HG02588 (cell line): ENCODE measurements at regions not wholly inside any gene's neighbourhood (a gene's known extent, or its start where the extent isn't known, plus 50 kb on each side); places are given as distances from the start of the nearest gene placed in this dataset.
"Not testable (repeated sequence)": the region's sequence is repeated elsewhere in the genome, so short reads cannot be mapped to it uniquely, and the experiment has no call there.

ENCODE experiments used
- ATAC-seq: cut with Tn5 transposase; IDR thresholded peaks from one replicate; pipeline ENCODE4 v1.9.1; 2021; ENCODE audit warnings: mild to moderate bottlenecking, moderate library complexity; ENCODE audit not compliant: unreplicated experiment

DNA sequence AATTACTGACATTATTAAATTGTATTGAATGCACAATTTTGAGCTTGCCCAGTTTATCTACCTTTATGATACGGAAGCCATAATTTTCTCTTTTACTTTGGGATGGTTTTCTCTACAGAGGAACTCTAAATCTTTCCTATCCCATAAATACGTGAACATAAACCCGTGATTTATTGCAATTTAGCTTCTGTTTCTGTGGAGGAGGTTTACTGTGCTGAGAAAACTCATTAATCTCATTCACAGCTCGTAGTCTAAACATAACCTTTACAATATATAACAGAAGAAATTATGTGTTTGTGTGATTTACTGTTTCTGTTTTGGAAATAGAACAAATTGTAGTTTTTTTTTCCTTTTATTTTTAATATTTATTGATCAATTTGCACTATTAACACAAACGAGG, 207.1 kb upstream of the PCDH9 start:
- no peak for ATAC-seq

DNA sequence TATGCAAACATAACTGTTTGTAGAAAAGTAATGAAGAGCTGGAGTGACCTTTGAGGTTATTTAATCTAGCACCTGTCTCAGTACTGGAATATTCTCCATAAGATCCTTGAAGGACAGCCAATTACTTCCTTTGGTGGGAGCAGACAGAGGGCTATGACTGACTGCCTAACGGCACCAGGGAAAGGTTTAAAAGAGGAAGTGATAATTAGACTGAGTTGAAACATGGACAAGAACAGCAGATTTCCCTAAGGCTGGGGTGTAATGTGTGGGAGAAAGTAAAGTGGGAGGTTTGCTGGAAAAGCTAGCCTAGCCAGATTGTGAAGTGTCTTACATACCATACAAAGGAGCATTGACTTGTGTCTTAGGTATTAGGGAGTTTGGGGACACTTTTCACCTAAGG, 191.3 kb upstream of the PCDH9 start:
- no peak for ATAC-seq

DNA sequence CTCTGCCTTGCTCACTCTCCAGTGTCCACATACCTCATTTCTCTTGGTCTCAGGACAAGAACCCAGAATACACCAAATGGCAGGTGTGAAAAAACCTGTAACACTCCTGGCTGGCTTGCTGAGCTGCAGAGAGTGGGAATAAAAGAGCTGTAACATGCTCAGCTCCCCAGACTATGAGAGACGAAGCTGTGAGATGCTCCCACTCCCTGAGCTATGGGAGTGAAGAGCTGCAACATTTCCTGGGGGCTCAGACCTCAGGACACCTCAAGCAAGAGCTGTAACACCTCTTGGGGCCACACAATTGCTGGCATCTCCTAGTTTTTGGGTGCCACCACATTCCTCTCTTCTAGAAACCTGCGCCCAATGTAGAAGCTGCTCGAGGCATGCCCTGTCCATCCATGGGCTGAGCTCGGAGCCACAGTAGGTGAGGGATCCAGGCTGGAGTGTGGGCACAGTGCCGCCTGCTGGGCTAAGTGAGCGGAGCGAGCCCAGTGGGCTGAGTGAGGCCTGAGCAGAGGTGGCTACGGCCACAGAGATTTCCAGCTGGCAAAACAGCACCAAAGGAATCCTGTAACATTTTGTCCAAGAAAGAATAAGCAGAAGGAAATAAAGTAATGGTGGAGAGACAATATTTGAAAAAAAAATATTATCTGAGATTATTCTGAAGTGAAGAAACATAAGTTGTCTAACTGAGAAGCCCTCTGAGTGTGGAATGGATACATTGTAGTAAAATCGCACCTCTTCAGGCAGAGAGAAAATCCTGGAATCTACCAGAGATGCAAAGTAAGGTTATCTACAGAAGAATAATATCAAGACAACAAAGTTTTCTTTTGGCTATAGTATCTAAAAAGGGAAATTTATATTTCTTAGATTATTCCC, 186.2 kb upstream of the PCDH9 start:
- ATAC-seq: peak; percentile 59

DNA sequence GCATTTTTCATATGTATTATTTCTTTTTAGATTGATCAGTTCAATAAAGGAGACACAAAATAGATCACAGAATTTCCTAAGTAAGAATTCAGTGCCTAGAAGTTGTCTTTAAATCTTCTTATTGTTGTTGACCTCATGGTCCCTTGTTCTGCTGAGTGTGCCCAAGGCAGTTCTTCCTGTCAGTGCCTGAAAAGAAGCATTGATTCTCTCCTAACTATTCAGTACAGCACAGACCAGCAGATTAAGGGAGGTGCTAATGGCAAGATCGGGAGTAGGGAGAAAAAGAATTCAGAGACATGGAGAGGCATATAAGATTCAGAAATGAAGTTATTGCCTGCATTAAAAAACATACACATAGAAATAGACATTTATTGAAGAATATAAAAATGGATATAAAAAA, 180.5 kb upstream of the PCDH9 start:
- no peak for ATAC-seq

DNA sequence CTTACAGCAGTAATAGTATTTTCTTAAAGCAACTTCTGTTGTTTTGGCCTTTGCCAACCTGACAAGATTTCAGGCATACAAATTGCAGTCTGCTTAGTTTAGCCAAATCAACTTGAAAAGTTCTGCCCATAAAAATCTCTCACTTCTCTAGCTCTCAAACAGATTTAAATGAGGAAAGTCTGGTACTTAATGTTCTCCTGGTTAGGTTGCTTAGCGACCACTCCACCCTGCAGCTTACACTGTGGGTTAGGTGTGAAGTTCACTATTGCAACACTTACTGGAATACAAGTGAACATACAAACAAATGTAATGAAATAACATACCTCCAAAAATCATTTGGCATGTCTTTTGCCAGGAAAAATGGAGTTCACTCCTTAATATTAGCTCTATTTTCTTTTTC, 178.7 kb upstream of the PCDH9 start:
- no peak for ATAC-seq

DNA sequence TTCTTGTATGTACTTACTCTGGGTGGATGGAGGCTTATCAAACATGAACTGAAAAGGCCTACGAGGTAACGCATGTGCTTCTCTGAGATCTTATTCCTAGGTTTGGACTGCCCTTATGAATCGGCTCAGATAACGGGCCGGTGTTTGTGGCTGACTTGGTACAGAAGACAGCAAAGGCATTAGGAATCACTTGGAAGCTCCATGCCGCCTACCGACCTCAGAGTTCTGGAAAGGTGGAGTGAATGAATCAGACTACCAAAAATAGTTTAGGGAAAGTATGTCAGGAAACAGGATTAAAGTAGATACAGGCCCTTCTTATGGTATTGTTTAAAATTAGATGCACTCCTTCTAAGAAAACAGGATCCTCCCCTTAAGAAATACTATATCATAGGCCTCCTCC, 172.4 kb upstream of the PCDH9 start:
- ATAC-seq: no peak

DNA sequence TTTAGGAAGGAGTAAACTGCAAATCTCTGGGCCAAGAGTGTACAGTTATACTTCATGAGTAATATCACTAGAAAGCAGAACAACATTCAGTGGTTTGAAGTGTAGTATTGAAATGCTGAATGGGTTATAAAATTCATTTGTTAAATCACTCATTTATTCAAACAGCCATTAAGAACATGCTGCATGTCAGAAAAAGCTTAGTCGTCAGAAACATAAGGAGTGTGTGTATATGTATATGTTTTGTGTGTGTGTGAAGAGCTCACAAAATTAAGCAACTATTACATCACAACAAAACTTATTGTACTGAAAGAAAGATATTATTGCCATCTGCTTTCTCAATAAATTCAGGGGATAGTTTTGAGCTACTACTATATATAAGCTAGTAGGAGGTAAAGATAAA, 165.4 kb upstream of the PCDH9 start:
- no peak for ATAC-seq

DNA sequence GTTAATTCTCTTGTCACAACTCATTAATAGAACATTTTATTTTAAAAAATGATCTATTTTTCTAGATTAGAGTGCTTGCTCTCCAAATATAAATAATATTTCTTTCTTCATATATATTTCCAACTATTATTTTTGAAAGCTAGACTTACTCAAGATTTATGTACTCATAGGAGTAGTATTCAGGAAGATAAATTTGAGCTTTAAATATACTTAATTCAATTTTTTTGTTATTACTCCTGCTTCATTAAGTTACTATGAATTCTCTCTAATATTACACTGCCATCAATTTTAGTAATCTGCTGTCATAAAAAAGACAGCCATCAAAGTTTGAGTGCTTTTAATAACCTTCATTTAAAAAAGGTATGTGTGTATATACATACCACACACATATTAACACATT, 161.9 kb upstream of the PCDH9 start:
- no peak for ATAC-seq

DNA sequence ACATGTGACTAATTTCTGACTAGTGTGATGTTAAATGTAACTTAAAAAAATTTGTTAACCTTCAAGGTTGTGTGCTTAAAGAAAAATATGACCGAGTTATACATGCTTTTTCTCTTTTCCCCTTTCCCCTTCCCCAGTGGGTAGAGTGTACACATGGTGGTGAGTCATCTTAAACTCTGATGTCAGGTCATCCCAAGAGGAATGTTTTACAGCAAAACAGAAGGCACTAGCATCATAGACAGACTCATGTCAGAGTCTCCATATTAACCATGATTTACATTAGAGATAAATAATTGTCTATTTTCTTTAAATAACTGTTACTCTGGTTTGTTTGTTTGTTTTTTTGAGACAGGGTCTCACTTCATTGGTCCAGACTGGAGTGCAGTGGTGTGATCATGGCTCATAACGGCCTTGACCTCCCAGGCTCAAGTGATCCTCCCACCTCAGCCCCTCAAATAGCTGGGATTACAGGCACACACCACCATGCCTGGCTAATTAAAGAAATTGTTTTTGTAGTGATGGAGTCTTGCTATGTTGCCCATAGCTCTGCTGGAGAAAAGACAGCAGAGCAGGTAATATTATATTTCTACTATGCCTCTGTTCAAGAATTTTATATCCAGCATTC, 160.4 kb upstream of the PCDH9 start:
- no peak for ATAC-seq

DNA sequence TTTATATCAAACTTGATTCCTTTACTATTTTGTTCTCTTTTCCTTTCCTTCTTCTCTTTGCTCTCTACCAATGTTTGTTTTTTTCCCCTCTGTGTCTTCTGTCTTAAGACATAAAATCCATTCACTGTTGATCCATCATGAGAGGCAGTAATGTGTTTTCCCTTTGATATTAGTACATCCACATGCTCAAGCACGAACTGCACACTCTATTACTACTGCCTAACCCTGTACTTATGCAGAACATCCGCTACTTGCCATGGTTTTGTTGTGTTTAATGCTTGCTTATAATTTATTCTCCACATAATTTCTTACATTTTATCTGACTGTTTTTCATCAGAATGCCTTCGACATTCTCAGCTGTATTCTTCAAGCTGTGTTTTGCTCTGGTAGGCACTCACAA, 159.0 kb upstream of the PCDH9 start:
- no peak for ATAC-seq

DNA sequence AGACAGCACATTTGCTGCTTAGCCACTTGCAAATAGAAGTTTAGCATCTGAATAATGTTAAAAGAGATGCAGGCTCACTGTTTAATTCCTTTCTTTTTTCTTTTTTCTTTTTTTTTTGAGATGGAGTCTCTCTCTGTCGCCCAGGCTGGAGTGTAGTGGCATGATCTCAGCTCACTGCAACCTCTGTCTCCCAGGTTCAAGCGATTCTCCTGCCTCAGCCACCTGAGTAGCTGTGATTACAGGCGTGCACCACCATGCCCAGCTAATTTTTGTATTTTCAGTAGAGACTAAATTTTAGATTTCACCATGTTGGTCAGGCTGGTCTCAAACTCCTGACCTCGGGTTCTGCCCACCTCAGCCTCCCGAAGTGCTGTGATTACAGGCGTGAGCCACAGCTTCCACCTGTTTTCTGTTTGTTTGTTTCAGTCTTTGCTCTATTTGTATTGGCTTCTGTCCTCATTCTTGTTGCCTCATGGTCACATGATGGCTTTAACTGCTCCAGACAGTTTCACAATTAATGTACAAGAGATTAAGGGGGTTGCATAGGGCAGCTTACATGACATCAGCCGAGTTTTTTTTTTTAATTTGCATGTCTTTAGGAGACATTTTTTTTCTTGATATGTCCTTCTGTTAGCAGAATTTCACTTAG, 153.1 kb upstream of the PCDH9 start:
- not testable (repeated sequence) for ATAC-seq

DNA sequence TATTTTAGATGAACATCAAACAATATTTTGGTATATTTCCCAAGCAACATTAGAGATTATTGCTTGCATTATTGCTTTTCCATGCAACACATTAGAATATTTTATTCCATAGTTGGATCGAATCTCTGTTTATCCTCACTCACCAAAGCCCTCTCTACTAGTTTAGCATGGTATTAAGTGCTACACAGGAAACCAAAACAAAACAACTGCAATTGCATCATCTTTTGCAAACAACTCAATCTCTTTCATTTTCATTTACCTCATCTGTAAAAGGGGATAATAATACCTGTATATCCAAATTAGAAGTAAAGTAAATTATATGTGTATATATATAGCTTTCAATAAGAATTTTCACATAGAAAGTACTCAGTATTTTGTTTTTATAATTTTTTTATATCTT, 147.8 kb upstream of the PCDH9 start:
- no peak for ATAC-seq

DNA sequence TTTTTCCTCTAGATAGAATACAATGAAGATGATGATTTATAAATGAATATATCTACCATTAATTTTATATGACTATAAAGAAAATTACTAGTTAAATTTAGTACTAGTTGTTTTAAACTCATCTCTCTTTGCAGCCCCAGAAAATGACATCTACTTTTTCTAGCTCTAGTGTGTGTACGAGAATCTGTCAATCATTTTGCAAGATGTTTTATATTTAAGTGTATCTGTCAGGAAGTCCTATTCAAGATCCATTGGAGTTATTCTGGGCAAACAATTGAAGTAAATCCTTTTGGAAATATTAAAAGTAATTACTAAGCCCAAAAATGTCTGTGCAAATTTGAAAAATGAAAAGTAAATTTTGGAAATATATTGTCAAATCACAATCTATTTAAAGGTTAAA, 144.3 kb upstream of the PCDH9 start:
- ATAC-seq: no peak

DNA sequence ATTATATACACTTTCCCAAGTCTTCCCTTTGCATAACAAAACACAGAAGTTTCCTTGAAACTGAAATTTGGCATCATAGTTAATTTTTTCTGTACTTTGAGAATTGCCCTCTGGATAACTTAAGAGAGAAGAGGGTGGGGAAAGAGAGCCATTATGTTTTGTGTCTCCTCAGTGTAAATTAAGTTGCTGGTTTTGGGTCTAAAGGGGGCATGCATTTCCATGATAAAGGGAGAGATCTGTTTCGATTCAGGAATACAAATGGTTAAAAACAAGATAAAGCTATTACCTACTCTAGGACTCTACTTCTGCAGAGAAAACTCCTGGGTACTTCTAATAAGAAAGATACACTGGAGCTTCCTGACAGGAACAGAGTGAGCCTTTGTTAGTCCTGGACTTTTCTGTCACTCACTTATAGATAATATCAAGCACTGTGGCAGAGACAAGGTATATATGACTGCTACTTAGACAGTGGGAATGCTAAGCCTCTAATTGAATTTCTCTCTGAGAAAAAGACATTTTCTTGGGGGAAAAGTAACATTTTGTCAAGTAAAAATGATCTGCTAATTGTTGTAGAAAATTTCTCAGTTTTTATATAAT, 142.8 kb upstream of the PCDH9 start:
- no peak for ATAC-seq

DNA sequence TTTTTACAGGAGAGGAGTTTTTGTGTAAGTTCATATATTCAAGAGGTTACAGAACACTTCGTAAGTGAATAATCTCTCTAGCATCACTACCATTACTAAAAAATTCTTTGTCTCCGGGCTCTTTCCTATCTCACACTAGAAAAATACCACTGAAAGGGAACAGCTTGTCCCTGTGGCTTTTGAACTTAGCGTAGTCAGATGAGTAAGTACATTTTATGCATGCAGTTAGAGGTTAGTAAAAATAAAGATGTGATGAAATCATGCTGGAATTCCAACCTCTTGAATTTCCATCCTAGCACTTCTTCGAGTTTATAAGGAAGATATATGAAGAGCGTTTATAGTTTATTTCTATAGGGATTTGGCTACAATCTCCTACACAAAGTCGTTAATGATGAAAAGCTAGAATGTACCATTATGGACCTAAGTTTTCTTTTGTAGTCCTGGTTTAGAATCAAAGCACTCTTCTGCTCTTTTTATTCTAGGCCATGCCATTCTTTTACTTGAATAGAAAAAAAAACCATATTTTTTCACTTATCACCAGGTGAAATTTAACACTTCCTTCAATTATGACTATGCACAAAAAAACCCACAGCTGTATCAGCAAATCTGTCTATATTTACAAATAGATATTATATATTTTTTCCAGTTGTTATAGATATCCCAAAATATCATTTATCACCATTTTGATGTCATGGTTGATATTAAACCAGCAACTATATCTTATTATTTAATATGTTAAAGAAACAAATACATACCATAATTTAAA, 139.9 kb upstream of the PCDH9 start:
- no peak for ATAC-seq

DNA sequence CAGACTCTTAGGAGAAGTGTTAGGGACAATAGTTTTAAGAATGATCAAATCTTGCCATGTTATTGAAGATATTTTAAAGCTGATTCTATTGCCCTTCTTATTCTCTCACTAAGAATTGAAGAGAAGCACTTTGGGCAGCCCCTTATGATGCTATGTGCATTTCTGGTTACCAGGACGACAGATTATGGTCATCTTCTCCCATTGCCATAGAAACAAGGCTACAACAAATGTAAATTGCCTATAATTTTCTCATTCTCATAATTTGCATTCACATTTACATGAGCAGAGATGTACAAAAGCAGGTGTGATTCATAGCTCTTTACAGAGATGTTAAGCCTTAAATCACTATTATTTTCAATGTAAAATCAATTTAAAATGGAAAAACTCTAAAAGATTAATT, 137.3 kb upstream of the PCDH9 start:
- no peak for ATAC-seq

DNA sequence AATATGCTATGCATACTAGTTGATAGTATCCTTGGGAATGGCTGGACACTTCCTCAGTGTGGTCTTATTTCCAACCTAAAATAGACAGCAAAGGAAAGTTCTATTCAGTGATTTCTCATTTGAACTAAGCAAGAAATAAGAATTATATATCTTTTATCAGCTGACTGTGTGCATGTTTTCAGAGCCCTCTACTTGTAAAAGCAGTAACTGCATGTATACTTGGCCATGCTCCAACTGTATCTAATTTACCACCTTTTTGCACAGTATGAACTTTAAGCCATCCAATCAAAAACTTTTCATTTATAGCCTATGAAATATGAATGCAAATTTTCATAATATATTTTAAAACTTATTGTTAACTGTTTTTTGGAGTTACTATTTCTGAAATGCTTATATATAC, 136.4 kb upstream of the PCDH9 start:
- ATAC-seq: no peak

DNA sequence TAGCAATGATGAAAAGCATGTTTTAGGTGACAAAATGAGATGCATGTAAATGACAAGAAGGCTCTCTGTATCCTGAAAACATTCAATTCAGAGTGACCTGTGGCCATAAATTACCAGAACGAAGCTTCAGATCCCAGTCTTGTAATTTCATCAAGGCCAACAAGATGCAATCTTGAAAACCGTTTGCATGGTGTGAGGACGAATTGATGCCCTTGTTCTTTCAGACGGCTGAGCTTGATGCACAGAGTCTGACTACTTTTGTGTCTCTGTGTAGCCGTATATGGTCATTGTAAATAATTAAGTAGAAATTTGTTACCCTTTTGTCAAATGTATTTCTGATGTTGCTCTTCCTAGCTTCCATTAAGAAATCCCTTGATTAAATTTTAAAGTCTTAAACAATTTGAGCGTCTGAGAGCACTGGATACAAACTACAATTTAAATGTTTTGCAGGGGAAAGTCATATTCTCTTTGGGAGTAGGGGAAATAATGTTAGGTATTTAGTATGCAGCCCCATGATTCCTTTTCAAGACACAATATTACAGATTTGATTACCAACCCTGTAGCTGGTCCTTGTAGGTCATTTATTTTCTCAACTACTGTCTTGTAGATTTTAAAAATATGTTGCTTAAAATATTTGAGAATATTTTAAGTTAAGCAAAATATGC, 125.8 kb upstream of the PCDH9 start:
- no peak for ATAC-seq

DNA sequence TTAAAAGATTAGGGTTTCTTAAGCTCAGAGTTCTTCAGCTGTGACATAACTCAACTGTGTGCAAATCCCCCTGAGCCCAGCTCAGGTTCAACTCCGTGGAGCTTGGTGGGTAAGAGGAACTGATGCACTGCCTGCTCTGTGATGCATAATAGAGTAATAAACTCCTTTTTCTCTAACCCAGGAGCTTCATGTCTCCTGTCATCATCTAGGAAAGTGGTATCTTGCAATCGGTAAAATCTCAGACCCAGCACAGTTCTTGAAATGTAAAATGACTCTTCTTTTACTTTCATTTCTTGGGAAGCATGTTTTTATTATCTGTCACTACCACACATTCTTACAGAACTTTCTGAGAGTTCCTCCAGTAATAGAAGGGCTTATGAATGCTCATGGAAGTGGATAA, 123.8 kb upstream of the PCDH9 start:
- no peak for ATAC-seq

DNA sequence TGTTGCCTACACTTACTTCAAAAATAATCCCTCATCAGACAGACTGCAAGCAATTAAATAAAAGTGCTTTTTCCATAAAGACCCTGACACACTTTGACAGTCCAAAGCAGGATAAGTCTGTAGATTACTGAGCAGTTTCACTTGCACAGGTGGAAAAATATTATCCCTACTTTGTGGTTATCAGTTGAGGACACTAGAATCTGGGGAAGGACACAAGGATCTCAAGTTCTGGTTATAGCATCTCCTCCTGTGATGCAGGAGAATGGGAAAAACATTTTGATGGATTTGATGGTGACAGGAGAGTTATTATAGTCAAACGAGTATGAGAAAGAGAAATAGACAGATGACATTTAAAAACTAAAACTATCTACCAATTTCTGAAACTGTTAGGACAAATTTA, 122.9 kb upstream of the PCDH9 start:
- no peak for ATAC-seq

DNA sequence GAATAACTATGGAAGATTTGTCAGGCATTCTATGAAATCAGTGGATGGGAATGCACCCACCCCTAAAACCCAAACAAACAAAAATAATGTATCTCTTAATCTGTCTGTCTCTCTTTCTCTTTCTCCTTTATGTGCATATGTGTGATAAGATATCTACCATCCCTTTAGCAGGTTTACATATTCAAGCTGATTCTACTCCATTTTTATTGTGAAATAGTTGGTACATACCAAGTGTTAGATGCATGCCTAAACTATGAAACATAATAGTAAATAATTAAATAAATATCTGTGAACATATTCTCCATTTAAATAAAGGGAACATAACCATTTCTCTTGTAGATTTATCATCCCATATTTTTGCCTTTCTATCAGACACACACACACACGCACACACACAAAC, 121.8 kb upstream of the PCDH9 start:
- ATAC-seq: no peak
